CD4-positive, alpha-beta memory T cell (primary cell): ENCODE measurements at regions not wholly inside any gene's neighbourhood (a gene's known extent, or its start where the extent isn't known, plus 50 kb on each side); places are given as distances from the start of the nearest gene placed in this dataset.

Experiments
- CTCF ChIA-PET: fragments of 350-600 bp; sonication (Branson Sonifier 250); formaldehyde crosslinking; loops from one replicate; lab custom pipeline; 2021; ENCODE audit warnings: inconsistent platforms; ENCODE audit not compliant: partially characterized antibody; lab: Charles Lee
- POLR2A ChIA-PET: fragments of 350-600 bp; sonication (Branson Sonifier 250); formaldehyde crosslinking; loops from one replicate; lab custom pipeline; 2021; ENCODE audit not compliant: partially characterized antibody; lab: Charles Lee
- DNase-seq, 5 donors: peaks; one replicate each; pipeline versions ENCODE4 v3.0.0 to v3.0.0-alpha.2; 2020 to 2022; ENCODE audit warnings: mixed read lengths in 1 of 5
- H3K27ac ChIP-seq: one replicate; pipeline ENCODE4 v1.7.0; 2013; ENCODE audit warnings: low read depth, low read length
- H3K27me3 ChIP-seq: 2 replicates; pipeline ENCODE4 v1.7.0; 2013; ENCODE audit warnings: mild to moderate bottlenecking, low read length, moderate library complexity; ENCODE audit not compliant: insufficient read depth
- H3K36me3 ChIP-seq: 2 replicates; pipeline ENCODE4 v1.7.0; 2013; ENCODE audit warnings: mild to moderate bottlenecking, low read length, moderate library complexity; ENCODE audit not compliant: insufficient read depth
- H3K4me1 ChIP-seq: 2 replicates; pipeline ENCODE4 v1.7.0; 2013; ENCODE audit warnings: mild to moderate bottlenecking, low read length, moderate library complexity; ENCODE audit not compliant: insufficient read depth
- H3K4me3 ChIP-seq, 2 donors: one replicate each; pipeline ENCODE4 v1.7.0; 2013; ENCODE audit warnings: low read length in 2 of 2, mild to moderate bottlenecking in 1 of 2
- H3K9me3 ChIP-seq, 2 donors: one replicate each; pipeline ENCODE4 v1.7.0; 2013; ENCODE audit warnings: low read length in 2 of 2, control low read depth in 1 of 2; ENCODE audit not compliant: control insufficient read depth in 1 of 2
- H3K27ac Mint-ChIP-seq, 7 donors: one replicate each; pipeline ENCODE4 v1.8.0; 2020 to 2021; ENCODE audit warnings: mixed read lengths in 7 of 7, mild to moderate bottlenecking in 6 of 7, inconsistent platforms in 3 of 7, moderate library complexity in 3 of 7
- H3K27me3 Mint-ChIP-seq, 2 donors: one replicate each; pipeline ENCODE4 v1.8.0; 2020 to 2021; ENCODE audit warnings: mixed read lengths in 2 of 2
- H3K36me3 Mint-ChIP-seq, 2 donors: one replicate each; pipeline ENCODE4 v1.8.0; 2020 to 2021; ENCODE audit warnings: mixed read lengths in 2 of 2, inconsistent platforms in 1 of 2, mild to moderate bottlenecking in 1 of 2
- H3K4me1 Mint-ChIP-seq, 4 donors: one replicate each; pipeline ENCODE4 v1.8.0; 2020 to 2021; ENCODE audit warnings: mixed read lengths in 4 of 4, mild to moderate bottlenecking in 1 of 4
- H3K4me3 Mint-ChIP-seq, 8 donors: one replicate each; pipeline ENCODE4 v1.8.0; 2020 to 2021; ENCODE audit warnings: mixed read lengths in 8 of 8, mild to moderate bottlenecking in 7 of 8, moderate library complexity in 6 of 8, inconsistent platforms in 3 of 8
- H3K9me3 Mint-ChIP-seq, 8 donors: one replicate each; pipeline ENCODE4 v1.8.0; 2020 to 2021; ENCODE audit warnings: mixed read lengths in 8 of 8, mild to moderate bottlenecking in 5 of 8, inconsistent platforms in 3 of 8, moderate library complexity in 1 of 8
- intact Hi-C: fragments of 100-400 bp; cut with micrococcal nuclease; formaldehyde crosslinking; loops from one replicate; pipeline ENCODE4 v1.15.1; 2023

DNA sequence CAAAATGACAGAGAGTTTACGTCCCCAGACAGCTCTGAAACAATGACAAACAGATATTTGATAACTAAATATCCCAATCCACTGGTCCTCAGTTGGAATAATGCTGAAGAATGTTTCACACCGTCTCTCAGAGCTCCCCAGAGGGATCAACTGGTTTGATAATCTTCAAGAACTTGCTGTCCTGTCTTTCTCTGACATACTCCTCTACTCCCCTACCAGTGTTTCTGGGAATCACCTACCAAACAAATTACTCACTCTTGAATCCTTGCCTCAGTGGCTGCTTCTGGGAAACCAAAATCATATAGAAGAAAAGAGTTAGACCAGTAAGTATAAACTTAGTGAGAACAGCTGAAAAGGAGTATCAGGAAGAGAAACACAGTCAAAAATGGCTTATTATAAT, 469.7 kb upstream of the JAG1 start:
- ChIA-PET POLR2A (no interaction called here), CTCF (no interaction called here)
- no peaks in the 10 kb centered on the region for H3K36me3 Mint-ChIP-seq
- Histone ChIP-seq H3K4me1 (no peaks in the 10 kb centered on the region), H3K4me3 (no peak overlapping the region), H3K27ac (no peak overlapping the region), H3K9me3 (no peaks in the 10 kb centered on the region), H3K27me3 (no peaks in the 10 kb centered on the region), H3K36me3 (no peaks in the 10 kb centered on the region)
- no peak overlapping the region for H3K4me3 Mint-ChIP-seq
- H3K27me3 Mint-ChIP-seq, result no peaks in the 10 kb centered on the region
- intact Hi-C loops, result no loop called here
- no peaks in the 10 kb centered on the region for H3K4me1 Mint-ChIP-seq
- peaks cover 0 to 13% (median 4%) of the 10 kb centered on the region in 8 donors for H3K9me3 Mint-ChIP-seq
- no peak overlapping the region for H3K27ac Mint-ChIP-seq
- no peak for DNase-seq

DNA sequence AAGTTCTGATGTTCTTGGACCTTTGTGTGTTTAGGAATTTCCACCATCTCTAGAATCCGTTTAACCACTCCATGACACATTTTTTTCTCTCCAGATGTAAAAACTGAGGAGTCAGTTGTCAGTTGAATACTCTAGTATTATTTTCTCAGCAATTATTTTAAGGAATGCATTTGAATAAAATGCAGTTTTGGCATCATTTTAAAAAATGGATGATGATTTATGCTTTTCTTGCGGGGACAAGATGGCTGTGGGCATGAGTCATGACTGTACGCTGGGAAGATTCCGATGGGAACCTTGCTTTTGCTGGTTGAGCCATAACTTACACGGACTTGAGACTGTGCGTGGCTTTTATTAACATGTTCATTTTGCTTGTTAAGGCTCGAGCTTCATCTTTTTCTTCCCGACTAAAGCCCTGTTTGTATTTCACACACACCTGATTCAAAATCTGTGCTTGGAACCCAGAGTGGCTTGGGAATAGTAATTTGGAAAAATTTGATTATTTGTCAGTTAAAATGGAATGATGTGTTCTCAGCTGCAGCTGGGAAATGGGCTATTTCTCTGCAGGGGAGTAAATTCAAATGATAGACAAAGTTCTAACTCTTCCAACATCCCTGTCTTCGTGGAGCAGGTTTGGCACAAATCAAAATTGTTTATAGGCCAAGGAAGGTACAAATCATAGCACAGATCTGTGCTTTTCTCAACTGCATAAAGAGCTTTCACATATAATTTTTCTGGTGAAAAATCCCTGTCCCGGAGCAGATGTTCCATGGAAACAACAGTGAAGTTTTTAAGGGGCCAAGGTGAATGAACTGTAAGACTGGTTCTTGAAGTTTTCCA, 470.5 kb upstream of the JAG1 start:
- Mint-ChIP-seq H3K4me1 (no peaks in the 10 kb centered on the region), H3K36me3 (no peaks in the 10 kb centered on the region), H3K4me3 (no peak overlapping the region), H3K27me3 (no peaks in the 10 kb centered on the region), H3K9me3 (peaks cover 0 to 13% (median 4%) of the 10 kb centered on the region in 8 donors), H3K27ac (no peak overlapping the region)
- POLR2A ChIA-PET, result no interaction called here
- DNase-seq, result no peak
- Histone ChIP-seq H3K36me3 (no peaks in the 10 kb centered on the region), H3K9me3 (no peaks in the 10 kb centered on the region), H3K4me1 (no peaks in the 10 kb centered on the region), H3K27me3 (no peaks in the 10 kb centered on the region), H3K27ac (no peak overlapping the region), H3K4me3 (no peak overlapping the region)
- CTCF ChIA-PET, result no interaction called here
- intact Hi-C loops, result no loop called here

- intact Hi-C loops, result no loop called here
- CTCF ChIA-PET, result no interaction called here
- DNase-seq, result no peak
- POLR2A ChIA-PET, result no interaction called here
- H3K27ac Mint-ChIP-seq, result no peak overlapping the region
- no peaks in the 10 kb centered on the region for H3K27me3 Mint-ChIP-seq
- H3K9me3 ChIP-seq, result no peaks in the 10 kb centered on the region
- no peak overlapping the region for H3K4me3 Mint-ChIP-seq
- no peaks in the 10 kb centered on the region for H3K4me1 ChIP-seq
- no peaks in the 10 kb centered on the region for H3K27me3 ChIP-seq
- H3K9me3 Mint-ChIP-seq, result peaks cover 0 to 13% (median 4%) of the 10 kb centered on the region in 8 donors
- no peaks in the 10 kb centered on the region for H3K4me1 Mint-ChIP-seq
- no peaks in the 10 kb centered on the region for H3K36me3 ChIP-seq
- H3K27ac ChIP-seq, result no peak overlapping the region
- no peaks in the 10 kb centered on the region for H3K36me3 Mint-ChIP-seq
- no peak overlapping the region for H3K4me3 ChIP-seq
Observed at GRCh38 chr20:11145616-11146015, 471.8 kb upstream of the JAG1 start.

- CTCF ChIA-PET, result no interaction called here
- H3K4me1 Mint-ChIP-seq, result no peaks in the 10 kb centered on the region
- H3K4me1 ChIP-seq, result no peaks in the 10 kb centered on the region
- H3K36me3 ChIP-seq, result no peaks in the 10 kb centered on the region
- no peaks in the 10 kb centered on the region for H3K27me3 Mint-ChIP-seq
- H3K27me3 ChIP-seq, result no peaks in the 10 kb centered on the region
- intact Hi-C loops, result no loop called here
- no peaks in the 10 kb centered on the region for H3K36me3 Mint-ChIP-seq
- H3K27ac Mint-ChIP-seq, result no peak overlapping the region
- no peak overlapping the region for H3K4me3 Mint-ChIP-seq
- H3K9me3 ChIP-seq, result no peaks in the 10 kb centered on the region
- no peak overlapping the region for H3K27ac ChIP-seq
- no peak overlapping the region for H3K4me3 ChIP-seq
- no peaks in the 10 kb centered on the region for H3K9me3 Mint-ChIP-seq
- POLR2A ChIA-PET, result no interaction called here
- DNase-seq, result no peak
Observed at GRCh38 chr20:11153819-11154218, 480.0 kb upstream of the JAG1 start.

DNA sequence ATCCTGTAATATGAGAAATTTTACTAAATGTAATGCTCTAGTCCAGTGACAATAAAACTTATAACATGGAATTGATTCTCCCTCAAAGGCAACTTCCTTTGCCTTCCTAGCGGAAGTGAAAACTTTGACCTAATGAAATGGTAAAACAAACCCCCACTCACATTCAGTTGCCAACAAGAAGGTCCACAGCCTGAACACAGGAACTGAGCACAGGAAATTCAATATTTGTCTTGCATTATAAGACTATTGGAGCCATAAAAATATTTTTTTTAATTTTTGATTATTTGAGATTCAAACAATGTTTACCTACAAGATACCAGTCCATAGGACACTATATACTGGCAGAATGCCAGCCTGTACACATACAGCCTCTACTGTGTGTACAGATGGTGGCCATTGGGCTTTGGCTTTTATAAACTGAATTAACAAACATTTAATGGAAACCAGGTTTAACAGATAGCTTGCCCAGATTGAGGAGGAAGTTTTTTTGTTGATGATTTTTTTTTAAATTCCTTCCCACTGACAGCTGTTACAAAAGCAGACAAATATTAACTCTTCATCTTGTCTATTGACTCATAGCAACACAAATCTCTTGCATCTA, 481.5 kb upstream of the JAG1 start:
- POLR2A ChIA-PET, result no interaction called here
- no peak overlapping the region for H3K27ac ChIP-seq
- H3K9me3 ChIP-seq, result no peaks in the 10 kb centered on the region
- Mint-ChIP-seq H3K27ac (no peak overlapping the region), H3K9me3 (no peaks in the 10 kb centered on the region), H3K36me3 (no peaks in the 10 kb centered on the region), H3K4me1 (no peaks in the 10 kb centered on the region), H3K4me3 (no peak overlapping the region), H3K27me3 (no peaks in the 10 kb centered on the region)
- DNase-seq, result no peak
- intact Hi-C loops, result no loop called here
- H3K27me3 ChIP-seq, result no peaks in the 10 kb centered on the region
- no peak overlapping the region for H3K4me3 ChIP-seq
- no peaks in the 10 kb centered on the region for H3K4me1 ChIP-seq
- CTCF ChIA-PET, result no interaction called here
- H3K36me3 ChIP-seq, result no peaks in the 10 kb centered on the region

GRCh38 chr20:11156922-11157321, 483.1 kb upstream of the JAG1 start:
- no peaks in the 10 kb centered on the region for H3K9me3 Mint-ChIP-seq
- intact Hi-C loops, result no loop called here
- H3K4me3 ChIP-seq, result no peak overlapping the region
- no peak overlapping the region for H3K27ac ChIP-seq
- no peak overlapping the region for H3K27ac Mint-ChIP-seq
- no peaks in the 10 kb centered on the region for H3K36me3 Mint-ChIP-seq
- ChIA-PET POLR2A (no interaction called here), CTCF (no interaction called here)
- no peaks in the 10 kb centered on the region for H3K4me1 Mint-ChIP-seq
- H3K4me3 Mint-ChIP-seq, result no peak overlapping the region
- no peaks in the 10 kb centered on the region for H3K9me3 ChIP-seq
- no peaks in the 10 kb centered on the region for H3K27me3 Mint-ChIP-seq
- H3K36me3 ChIP-seq, result no peaks in the 10 kb centered on the region
- no peaks in the 10 kb centered on the region for H3K4me1 ChIP-seq
- H3K27me3 ChIP-seq, result no peaks in the 10 kb centered on the region
- DNase-seq, result no peak

- no peaks in the 10 kb centered on the region for H3K36me3 ChIP-seq
- H3K27ac ChIP-seq, result no peak overlapping the region
- no peaks in the 10 kb centered on the region for H3K36me3 Mint-ChIP-seq
- no peaks in the 10 kb centered on the region for H3K9me3 ChIP-seq
- no peaks in the 10 kb centered on the region for H3K27me3 Mint-ChIP-seq
- CTCF ChIA-PET, result no interaction called here
- POLR2A ChIA-PET, result no interaction called here
- H3K4me1 ChIP-seq, result no peaks in the 10 kb centered on the region
- no peaks in the 10 kb centered on the region for H3K27me3 ChIP-seq
- no peak overlapping the region for H3K27ac Mint-ChIP-seq
- H3K4me1 Mint-ChIP-seq, result no peaks in the 10 kb centered on the region
- no peak overlapping the region for H3K4me3 Mint-ChIP-seq
- DNase-seq, result no peak
- H3K9me3 Mint-ChIP-seq, result peaks cover 0 to 4% (median 0%) of the 10 kb centered on the region in 8 donors
- no peak overlapping the region for H3K4me3 ChIP-seq
- intact Hi-C loops, result no loop called here
Observed at GRCh38 chr20:11158146-11158545, 484.3 kb upstream of the JAG1 start.
